GM12873 (cell line): ENCODE measurements at regions not wholly inside any gene's neighbourhood (a gene's known extent, or its start where the extent isn't known, plus 50 kb on each side); places are given as distances from the start of the nearest gene placed in this dataset.

Experiments used
- TF ChIP-seq, protein P1 (sequence below): IDR thresholded peaks from 2 replicates; pipeline ENCODE4 v1.5.1; 2012; ENCODE audit warnings: low read depth, mild to moderate bottlenecking, moderate library complexity, low read length, control low read depth; ENCODE audit not compliant: insufficient read depth; ENCODE audit errors: missing control alignments

DNA sequence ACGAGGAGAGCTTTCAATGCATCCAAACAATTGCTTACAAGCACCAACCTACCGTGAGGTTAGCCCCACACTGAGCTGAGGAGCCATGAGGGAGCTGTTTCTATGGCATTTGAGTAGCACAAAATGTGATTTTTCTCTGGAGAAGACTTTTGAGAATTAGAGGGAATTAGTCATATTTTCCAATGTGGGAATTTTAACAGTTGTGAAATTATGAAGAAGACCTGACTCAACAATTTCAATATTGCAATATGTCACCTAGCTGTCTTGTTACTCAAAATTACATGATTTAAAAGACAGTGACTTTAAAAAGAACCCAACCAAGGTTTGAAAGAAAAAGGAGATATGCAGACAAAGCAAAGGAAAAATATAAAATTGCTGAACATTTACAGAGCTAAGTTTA lies 62.6 kb upstream of the LY86 start:
- TF ChIP-seq, protein P1, sequence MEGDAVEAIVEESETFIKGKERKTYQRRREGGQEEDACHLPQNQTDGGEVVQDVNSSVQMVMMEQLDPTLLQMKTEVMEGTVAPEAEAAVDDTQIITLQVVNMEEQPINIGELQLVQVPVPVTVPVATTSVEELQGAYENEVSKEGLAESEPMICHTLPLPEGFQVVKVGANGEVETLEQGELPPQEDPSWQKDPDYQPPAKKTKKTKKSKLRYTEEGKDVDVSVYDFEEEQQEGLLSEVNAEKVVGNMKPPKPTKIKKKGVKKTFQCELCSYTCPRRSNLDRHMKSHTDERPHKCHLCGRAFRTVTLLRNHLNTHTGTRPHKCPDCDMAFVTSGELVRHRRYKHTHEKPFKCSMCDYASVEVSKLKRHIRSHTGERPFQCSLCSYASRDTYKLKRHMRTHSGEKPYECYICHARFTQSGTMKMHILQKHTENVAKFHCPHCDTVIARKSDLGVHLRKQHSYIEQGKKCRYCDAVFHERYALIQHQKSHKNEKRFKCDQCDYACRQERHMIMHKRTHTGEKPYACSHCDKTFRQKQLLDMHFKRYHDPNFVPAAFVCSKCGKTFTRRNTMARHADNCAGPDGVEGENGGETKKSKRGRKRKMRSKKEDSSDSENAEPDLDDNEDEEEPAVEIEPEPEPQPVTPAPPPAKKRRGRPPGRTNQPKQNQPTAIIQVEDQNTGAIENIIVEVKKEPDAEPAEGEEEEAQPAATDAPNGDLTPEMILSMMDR, result no peak

DNA sequence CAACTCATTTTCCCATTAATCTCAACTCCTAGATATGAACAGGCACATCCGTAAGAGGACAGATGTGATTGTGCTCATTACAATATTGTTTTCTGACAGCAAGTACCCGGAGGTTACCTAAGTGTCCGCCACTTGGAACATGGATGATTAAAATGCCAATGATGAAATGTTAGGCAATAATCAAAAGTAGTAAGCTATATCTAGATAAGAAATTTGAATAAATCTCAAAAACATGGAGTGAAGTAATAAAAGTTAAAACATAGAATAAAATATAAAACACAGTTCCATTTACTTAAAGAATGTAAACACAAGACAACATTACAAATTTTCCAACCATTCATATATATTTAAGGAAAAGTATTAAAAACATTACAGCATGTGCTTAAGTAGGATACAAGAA lies 59.2 kb upstream of the LY86 start:
- TF ChIP-seq, protein P1, result no peak

DNA sequence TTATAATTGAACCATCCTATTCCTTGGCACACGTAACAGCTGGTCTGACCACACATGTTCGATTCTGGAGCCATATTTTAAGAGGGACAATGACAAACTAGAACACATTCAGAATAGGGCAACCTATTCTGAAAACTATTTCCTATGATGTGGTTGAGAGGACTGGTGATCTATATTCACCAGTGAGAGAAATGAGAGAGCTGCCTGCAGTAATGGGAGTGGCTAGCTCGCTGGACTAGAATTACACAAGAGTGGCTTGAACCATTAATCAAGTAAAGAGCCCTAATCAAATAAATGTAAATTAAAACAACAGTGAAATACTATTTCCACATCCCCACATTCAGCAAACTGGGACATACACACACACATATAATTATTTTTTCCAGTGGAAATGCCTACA lies 55.3 kb upstream of the LY86 start:
- TF ChIP-seq, protein P1, result no peak

DNA sequence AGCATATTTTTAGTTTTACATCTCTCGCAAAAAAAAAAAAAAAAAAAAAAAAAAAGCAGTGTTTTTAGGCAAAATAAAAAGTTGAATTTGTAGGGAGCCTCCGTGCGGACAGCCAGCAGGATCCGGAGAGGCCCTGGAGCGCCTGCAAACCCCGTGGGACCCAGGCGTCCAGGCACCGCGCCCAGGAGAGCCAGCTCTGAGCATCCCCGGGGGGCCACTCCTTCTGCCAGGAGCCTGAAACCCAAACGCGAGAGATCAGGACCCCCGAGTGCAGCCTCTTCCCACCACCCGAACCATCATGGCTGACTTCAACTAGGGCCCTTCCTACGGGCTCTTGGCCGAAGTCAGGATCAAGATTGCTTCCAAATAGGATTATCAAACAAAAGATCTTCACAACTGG lies 54.1 kb upstream of the LY86 start:
- TF ChIP-seq, protein P1, result no peak

DNA sequence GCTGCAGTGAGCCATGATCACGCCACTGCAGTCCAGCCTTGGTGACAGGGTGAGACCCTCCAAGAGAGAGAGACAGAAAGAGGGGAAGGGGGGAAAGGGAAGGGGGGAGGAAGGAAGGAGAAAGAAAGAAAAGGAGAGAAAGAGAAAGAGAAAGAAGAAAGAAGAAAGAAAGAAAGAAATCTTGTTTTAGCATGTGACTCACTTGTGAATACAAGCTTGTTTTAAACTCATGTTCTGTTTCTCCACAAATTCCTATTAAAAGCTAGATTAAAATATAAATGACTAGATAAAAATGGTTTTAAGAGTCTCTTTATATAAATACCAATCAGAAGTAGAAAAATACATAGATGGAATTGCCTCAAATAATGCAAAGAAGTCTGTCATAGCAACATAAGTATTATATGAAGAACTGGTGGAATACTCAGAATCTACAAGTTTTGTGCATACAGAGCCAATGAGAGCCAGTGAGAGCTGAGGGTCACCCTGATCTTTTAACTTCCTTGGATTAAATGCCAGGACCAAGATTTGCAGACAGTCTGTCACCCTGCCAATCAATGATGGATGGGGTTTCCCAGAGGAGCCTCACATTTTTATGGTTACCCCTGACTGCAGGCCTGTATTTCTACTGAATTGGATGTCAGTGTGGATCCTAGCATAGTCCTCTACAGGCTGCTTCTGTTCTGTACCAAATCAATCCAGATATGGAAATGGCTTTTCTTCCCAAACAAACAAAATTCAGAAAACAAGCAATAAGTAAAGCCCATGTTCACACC lies 50.8 kb upstream of the LY86 start:
- TF ChIP-seq, protein P1, result no peak

DNA sequence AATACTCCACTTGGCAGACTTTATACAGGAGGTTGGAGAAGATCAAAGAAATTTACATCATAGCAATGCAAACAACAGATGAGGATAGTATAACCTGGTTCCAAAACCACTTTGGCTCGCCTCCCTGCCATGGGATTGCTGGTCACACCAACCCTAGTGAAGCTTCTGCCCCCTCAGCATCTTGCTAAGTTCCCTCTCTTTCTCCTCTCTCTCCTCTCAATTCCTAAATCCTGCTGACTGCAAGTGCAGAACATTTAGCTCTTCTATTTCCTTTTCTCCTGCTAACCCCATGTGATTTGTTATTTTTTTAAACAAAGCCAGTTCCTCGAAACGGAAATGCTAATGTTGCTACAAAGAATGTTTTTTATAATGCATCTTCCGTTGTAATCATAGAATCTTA lies 50.3 kb upstream of the LY86 start:
- TF ChIP-seq, protein P1, result no peak
